Activated CD8-positive, alpha-beta memory T cell treated with anti-CD3 and anti-CD28 coated beads for 48 hours (primary cell): ENCODE measurements at regions not wholly inside any gene's neighbourhood (a gene's known extent, or its start where the extent isn't known, plus 50 kb on each side); places are given as distances from the start of the nearest gene placed in this dataset.

Experiments
- DNase-seq, 3 experiments: peaks; one replicate each; pipeline ENCODE4 v3.0.0-alpha.2; 2020; ENCODE audit warnings: low read depth in 2 of 3, low spot score in 2 of 3

- no peak for DNase-seq
Observed at GRCh38 chr6:164336455-164336854, 921.9 kb downstream of the QKI start.

DNA sequence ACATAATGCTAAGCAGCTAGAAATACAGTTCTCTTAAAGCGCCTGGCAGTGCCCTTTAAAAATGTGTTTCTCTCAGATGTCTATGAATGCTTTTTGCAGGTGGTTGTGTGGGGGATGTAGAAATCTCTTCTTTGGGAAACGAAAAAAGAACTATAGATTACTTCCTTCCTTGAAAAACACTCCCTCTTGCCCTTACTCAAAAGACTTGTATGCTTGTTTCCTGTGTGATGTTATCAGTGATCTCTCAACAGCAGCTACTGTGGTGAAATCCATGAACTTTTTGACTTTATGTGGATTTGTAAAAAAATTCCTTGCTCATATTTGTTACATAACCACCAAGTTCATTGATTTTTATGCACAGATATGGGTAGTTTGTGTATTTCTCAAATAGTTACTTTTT lies 916.5 kb downstream of the QKI start:
- no peak for DNase-seq

- DNase-seq, result no peak
Observed at GRCh38 chr6:164325168-164325567, 910.6 kb downstream of the QKI start.

- no peak for DNase-seq
Observed at GRCh38 chr6:164322533-164322932, 908.0 kb downstream of the QKI start.

GRCh38 chr6:164321297-164321696 lies 906.8 kb downstream of the QKI start:
- no peak for DNase-seq

GRCh38 chr6:164315376-164315775 lies 900.9 kb downstream of the QKI start:
- no peak for DNase-seq

- no peak for DNase-seq
Observed at GRCh38 chr6:164308339-164308738, 893.8 kb downstream of the QKI start.

DNA sequence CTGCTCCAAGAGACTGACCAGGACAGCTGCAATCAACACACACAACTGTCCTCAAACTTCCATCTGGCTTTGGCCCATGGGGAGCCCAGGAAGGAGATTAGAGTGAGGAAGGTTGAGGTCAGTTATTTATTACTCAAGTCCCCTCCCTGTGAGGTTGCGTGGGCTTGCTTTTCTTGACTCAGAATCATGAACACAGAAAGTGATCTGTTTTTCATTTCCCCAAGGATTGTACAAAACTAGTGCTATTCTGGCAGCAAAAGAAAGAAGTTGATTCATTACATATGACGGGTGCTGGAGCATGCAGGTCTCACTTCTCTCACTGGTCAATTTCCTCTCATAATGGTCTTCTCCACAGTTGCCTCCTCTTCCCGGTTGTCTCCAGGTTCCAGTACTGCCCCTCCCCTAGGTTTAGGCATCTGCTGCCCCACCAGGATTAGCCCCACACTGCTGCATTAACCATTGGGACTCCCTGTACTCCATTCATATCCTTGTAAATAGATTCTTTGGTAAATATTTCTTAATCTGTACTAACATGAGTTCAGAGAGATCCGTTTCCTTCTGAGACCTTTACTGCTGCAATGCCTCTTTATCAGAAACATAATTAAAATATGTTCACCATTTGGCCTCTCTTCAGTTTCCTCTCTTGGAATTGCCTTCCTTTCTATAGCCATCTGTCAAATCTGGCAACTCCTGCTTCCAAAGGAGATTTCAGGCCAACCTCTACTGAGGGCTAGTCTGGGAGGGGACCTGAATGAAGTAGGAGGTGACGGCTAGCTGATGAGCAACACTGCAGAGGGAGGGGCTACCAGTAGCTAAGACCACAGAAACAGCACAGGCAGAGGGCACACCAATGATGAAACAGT lies 888.8 kb downstream of the QKI start:
- DNase-seq, result no peak

GRCh38 chr6:164296411-164296810 lies 881.9 kb downstream of the QKI start:
- DNase-seq, result no peak

DNA sequence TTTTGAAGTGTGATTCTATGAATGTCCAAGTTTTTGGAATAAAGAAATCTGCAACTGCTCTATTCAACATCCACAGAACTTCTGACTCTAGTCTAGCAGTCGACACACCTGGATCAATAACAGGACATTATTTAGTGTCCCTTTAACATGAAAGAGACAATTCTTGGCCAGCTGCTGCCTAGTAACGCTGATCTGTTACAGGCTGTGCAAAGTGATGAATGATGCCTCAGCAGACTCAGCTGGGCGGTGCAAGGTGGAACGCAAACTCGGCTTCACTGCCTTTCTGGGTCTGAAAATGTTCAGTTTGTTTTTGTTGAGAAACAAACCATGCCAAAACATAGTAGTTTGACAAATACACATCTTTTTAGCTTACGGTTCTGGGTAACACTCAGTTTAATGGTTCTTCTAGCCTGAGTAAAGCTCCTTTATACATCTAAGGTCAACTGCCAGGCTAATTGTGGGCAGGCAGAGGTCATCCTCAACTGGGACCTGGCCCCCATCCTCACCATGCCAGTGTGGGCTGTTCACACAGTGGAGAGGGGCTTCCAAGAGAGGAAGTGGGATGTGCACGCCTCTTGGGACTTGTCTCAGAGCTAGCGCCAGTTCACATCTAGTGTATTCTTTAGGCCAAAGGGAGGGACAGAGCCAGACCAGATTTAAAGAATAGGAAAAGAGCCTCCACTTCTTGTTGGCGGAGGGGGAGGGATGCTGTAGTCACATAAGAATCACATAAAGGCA lies 879.7 kb downstream of the QKI start:
- DNase-seq, result no peak

- DNase-seq, result no peak
Observed at GRCh38 chr6:164291224-164291623, 876.7 kb downstream of the QKI start.

- no peak for DNase-seq
Observed at GRCh38 chr6:164290101-164290500, 875.6 kb downstream of the QKI start.

GRCh38 chr6:164286011-164286410 lies 871.5 kb downstream of the QKI start:
- no peak for DNase-seq

GRCh38 chr6:164283574-164283973 lies 869.1 kb downstream of the QKI start:
- DNase-seq, result no peak

DNA sequence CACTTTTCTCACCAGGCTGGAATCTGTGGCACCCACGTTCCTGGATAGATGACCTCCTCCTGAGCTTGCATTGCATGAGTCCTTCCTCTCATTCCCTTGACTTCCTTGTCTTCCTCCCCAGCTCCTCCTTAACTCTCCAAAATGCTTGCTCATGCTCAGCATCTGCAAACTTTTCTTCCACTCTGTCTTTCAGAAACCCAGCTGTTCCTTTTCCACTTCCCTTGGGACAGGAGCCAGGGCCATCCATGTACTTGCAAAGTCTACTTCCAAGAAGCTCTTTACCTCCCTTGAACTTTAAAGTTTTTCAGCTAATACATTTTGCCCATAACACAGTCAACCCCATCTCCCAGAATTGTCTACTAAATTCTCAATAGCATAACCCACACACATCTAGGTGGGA lies 861.7 kb downstream of the QKI start:
- DNase-seq, result no peak

GRCh38 chr6:164275773-164276172 lies 861.3 kb downstream of the QKI start:
- no peak for DNase-seq

- DNase-seq, result no peak
Observed at GRCh38 chr6:164274493-164274892, 860.0 kb downstream of the QKI start.

- no peak for DNase-seq
Observed at GRCh38 chr6:164273491-164273890, 859.0 kb downstream of the QKI start.

DNA sequence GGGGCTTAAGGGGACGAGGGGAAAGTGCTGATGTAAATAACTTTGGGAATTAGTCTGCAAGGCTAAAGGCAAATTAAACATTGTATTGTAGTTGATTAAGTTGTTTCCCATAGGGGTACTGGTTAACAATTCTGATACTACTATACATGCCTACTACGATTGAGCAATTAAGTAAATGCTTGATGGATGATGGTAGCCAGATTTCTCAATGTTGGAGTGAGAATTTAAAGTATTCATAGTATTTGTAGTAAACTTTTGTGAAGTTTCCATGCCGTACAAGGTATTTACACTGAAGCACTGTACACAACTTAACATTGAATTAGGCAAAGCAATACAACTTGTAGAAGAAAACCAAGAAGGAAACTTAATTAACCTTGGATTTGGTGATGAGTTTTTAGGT lies 852.3 kb downstream of the QKI start:
- DNase-seq, result no peak

GRCh38 chr6:164262348-164262747 lies 847.8 kb downstream of the QKI start:
- no peak for DNase-seq

DNA sequence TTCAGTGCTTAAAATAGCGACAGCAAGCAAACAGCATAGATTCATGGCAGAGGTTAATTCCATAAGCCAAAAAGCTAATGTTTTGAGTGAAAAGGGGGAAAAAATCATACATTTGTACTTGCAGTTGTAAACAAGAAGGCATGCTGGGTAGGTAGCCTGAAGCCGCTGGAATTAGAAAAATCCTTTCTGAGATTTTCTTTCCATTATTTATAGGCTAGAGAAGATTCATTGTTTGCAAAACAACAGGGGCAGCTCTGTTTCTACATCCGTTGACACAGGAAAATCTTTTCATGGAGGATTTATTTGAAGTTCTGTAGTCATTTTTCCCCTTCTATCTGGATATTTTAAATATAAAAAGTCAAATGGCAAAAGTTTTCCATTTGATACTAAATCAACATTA lies 843.9 kb downstream of the QKI start:
- DNase-seq, result no peak

DNA sequence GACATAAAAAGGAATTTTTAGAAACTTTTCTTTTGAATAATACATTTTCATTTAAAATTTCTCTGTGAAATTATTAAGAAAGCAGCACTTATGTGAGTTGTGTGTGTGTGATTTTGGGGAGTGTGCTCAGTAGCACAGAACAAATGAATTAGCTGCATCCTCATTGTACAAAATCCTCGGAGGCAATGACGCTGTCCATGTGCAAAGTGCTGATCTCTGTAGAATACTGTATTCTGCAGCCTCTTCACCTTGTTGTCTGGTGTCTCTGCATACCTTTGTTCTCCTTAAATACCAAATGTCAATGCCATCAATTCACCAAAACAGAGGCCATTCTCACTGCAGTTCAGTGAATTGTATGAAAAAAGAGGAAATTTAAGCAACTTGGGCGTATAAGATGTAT lies 838.4 kb downstream of the QKI start:
- no peak for DNase-seq

DNA sequence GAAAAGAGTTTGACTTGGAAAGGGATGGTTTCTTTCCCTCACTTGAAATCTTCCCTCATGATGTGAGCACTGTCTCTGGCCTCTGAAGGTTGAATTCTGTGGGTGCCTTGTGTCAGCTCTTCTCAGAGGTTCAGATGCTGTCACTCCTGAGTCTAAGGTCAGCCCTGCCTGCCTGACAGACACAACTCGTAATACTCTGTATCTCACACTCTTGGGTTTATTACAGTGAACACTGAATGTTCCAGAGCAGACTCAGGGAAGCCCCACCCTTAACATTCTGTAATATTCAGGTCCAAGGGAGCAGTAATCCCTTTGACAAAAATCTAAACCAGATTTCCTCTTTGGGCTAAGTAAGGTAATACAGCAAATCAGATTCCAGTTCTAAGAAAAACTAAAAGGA lies 837.8 kb downstream of the QKI start:
- no peak for DNase-seq
